Inflammatory macrophage treated with lipopolysaccharide for 1 hour (primary cell): ENCODE measurements at regions not wholly inside any gene's neighbourhood (a gene's known extent, or its start where the extent isn't known, plus 50 kb on each side); places are given as distances from the start of the nearest gene placed in this dataset.

Experiments used
- DNase-seq, 2 donors: peaks; one replicate each; pipeline ENCODE4 v3.0.0-alpha.2; 2020 to 2022

DNA sequence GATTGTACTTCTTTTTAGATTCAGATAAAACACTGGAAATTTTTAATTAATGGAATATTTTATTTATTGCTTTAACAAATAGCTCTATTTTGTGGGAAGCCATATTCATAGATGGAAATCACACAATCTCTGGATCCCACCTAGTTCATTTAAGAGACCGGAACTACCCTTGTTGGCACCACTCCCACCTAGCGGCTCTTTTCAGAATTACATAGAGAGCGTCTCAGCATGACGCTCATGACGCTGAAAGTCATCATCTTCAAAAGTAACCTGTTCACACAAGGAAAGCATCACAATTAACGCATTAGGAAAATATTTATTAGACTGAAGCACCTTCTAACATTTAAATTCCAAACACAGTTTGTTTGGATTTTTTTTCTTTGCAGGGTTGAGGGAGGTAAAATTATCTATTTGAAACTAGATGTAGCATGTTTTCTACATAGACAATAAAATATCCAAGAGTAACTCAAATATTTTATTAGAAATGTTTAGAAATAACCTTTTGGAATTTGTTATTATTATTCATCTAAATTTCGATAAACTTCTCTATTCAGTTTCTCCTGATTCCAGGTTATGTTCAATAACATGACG lies 214.9 kb upstream of the ARRDC4 start:
- peak; percentile 10 to 69 for DNase-seq

DNA sequence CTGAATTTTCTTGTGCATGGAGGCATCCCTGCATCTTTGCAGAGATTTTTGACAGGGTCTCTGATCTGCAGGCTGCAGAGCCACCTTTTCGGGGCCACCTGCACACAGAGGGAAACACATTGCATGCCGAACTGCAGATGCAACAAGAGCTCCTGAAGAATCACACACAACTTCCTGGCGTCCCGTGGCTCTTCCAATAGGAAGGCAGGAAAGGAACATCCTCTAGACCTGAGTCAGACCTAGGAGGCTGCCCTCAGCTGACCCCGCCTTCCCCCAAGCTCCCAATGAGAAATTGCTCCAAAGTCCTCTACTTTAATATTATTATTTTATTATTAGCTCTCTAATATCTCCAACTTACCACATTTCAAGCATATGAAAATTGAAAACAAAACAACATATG lies 213.2 kb upstream of the ARRDC4 start:
- DNase-seq, result no peak

DNA sequence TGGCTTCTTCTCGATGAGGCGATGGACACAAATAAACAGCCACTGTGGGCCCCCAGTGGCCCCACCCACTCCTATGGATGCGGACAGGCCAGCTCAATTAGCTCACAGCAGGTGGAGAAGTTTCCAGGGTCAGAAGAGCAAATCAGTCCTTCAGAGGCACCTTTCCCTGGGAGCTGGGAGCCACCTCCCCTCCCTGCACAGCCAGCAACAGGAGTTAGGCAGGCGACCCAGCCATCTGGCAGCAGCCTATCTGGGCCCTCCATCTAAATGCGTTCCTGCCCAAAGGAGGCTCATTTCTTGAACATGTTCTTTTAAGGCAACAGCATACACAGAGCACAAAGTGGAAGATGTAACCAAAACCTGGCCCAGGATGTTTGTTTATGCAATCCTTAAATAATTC lies 211.9 kb upstream of the ARRDC4 start:
- no peak for DNase-seq

GRCh38 chr15:97750060-97750459 lies 210.4 kb upstream of the ARRDC4 start:
- no peak for DNase-seq

DNA sequence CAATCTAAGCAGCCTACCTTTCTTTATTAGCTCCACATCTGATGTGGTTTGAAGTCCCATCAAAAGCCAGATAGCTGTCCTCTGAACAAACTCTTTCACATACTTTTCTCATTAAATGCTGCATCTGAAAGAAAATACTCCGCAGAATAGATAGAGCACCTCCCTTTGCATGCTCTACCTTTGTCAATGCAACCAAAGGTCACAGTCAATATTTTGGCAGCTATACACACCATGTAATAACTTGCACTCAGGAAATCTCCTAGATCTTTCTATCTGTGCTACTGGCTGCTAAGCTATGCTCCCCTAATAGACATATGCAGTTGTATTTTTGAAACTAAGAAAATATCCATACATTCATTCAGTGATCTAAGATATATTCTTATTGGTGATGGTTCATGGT lies 204.8 kb upstream of the ARRDC4 start:
- DNase-seq, result no peak

- peak; percentile 11 to 12 for DNase-seq
Measured at GRCh38 chr15:97759363-97759762, 201.1 kb upstream of the ARRDC4 start.

DNA sequence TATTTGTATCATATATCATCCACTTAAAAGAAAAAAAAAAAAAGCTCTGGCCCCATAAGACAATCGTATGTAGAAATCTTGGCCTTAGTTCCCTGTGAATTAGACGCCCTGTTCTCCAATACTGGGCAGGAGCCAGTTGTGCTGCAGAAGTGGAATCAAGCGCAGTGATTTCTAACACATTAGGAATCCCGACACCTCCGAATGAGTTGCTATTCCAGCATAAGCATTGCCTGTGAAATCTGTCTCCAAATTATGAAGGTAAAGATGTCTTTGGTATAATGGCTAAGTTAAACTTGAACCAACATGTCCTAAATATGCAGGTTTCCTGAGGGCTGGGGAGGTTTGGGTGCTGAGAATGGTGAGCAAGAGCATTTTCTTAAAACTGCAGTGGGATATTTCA lies 199.4 kb upstream of the ARRDC4 start:
- no peak for DNase-seq

GRCh38 chr15:97783240-97783639 lies 177.3 kb upstream of the ARRDC4 start:
- no peak for DNase-seq

DNA sequence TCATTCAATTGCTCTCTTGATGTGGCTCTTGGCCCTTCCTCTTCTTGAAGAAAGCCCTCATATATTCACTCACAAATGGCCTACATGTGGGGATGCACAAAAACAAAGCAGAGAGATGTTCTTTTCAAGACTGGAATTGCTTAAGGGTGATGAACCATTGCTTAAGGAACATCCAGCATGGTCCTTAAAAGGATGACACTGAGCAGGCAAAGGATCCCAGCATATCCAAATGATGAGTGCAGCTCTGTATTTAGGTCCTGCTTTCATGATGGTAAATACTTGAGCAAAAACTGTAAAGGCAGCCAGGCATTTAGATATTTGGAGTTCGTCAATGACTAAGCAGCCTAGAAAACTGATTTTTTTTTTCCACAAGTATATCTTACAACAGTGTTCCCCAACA lies 173.8 kb upstream of the ARRDC4 start:
- DNase-seq, result no peak

DNA sequence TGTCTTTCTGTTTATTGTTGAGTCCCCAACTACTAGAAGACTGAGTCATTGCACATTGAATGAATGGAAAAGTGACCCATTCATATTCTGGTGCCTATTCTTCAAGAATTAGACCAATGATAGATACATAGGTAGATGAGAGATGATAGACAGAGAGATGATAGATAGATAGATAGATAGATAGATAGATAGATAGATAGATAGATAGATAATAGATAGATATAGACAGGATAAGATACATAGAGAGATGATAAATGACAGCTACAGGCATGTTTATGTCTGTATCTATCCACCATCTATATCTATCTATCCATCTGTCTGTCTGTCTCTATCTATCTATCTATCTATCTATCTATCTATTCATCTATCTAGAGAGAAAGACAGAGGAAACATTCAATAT lies 170.3 kb upstream of the ARRDC4 start:
- DNase-seq, result no peak

- DNase-seq, result no peak
Measured at GRCh38 chr15:97791824-97792792, 168.4 kb upstream of the ARRDC4 start.

- no peak for DNase-seq
Measured at GRCh38 chr15:97804950-97805349, 155.6 kb upstream of the ARRDC4 start.

DNA sequence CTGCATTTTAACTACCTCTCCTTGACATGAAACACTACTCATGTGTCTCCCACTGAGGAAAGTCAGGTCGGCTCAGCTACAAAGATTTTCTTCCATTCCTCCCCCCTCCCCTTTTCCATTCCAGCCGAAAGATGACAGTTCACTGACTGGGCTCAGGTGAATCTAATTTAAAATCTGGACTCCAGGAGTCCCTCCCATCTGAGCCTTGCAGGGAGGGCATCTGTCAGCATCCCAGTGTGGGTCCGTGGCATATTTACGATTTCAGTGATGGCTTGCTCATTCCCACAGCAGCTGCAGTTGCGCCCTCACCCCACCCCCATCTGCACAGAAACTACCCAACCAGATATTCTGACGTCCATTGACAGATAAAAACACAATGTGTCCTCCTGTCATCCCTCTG lies 153.7 kb upstream of the ARRDC4 start:
- DNase-seq, result no peak

DNA sequence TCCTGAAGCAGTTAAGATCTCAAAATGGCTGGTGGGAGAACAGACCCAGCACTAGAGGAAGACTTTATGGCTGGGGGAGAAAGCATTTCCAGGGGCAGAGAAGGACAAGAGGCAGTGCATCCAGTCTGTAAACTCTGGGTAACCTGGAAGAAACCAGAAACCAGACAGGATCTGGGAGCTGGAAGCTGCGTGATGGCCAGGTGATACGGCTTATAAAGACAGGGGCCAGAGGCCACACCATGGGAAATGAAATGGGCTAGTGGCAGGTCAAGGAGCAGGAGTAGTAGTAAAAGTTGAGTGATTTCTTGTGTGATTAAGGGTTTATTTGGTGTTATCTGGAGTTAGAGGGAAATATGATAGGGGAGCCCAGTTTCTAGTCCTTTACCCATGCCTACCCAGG lies 144.7 kb upstream of the ARRDC4 start:
- DNase-seq, result no peak

DNA sequence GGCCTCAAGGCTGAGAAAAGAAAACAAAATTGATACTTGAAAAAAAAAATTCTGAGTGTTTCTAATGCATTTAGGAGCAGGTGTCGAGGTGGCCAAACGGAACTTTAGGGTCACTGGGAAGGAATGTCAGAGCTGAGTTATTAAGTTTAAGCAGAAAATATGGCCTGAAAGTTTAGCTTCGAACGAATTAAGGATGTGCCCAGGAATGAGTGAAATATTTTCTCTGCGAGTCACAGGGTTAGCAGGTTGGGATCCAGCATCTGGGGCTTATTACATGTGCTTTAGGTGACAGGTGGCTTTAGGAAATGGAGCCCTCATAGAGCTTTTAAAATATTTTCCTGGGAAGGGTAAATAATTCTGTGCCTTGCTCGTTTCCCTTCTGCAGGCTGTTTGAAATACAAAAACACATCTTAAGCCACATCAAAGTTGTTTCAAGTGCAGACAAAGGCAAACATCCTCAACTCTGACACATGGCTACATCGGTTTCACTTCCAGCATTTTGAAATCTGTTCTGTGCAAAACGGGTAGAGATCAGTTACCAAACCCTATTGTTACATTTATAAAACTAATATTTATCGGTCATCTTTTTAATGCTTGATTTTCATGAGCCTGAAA lies 143.1 kb upstream of the ARRDC4 start:
- no peak for DNase-seq

DNA sequence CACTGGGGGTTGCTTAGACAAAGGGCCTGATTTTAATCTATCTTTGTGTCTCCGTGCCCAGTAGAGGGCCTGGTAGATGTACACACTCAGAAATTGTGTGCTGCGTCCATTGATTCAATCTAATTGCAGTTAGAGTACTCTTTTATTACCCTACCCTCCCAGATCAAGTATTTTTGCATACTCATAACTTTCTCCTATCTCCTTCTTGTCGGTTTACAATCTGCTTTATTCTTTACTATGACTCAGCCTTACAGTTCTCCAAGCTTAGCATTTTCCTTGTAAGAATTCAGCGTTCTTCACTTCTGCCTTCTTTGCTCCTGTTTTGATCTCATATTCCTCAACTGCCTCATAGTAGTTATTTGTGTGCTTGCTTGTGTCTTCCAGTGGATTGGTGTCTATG lies 124.5 kb upstream of the ARRDC4 start:
- DNase-seq, result no peak

DNA sequence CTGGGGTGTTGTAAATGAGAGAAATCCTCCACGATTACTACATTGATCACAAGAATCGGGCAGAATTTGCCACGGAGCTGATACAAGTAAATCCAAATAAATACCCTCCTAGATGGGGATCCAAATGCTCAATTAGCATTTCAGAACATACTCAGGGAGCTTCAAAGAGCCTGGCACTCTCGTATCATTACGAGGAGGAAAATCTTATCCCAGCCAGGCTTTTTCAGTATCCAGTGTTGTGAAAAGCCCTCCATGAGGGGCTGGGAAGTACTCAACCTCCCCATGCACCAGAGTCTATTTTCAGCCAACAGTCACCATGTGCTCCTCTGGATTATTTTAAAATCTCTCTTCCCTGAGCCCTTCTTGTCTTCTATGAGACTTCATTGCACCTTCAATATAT lies 122.6 kb upstream of the ARRDC4 start:
- no peak for DNase-seq

DNA sequence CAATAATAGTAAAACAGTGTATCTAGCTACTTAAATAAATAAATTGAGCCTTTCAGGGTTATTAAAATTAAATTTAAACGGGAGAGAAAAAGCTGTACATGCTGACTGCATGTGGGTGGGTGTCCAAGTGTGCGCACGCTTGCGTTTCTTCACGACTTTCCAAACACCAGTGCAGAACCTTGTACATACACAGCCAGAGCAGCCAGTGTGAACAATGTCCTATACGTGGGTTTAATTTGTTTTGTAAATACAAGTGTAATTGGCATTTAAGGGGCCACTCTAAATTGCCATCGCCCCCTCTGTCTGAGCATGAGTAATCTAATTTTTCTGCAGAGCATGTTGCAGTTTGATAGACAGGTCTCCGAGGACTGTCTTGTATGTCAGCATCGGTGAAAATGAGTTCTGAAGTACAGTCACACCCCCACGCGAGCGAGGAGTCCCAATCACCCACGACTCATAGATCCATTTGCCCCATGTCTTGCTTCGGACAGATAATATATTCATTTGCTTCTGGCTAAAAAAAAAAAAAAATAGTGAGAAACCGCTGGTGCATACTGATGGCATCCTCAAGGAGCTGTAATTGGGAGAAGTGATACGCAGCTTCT lies 121.8 kb upstream of the ARRDC4 start:
- DNase-seq, result no peak

DNA sequence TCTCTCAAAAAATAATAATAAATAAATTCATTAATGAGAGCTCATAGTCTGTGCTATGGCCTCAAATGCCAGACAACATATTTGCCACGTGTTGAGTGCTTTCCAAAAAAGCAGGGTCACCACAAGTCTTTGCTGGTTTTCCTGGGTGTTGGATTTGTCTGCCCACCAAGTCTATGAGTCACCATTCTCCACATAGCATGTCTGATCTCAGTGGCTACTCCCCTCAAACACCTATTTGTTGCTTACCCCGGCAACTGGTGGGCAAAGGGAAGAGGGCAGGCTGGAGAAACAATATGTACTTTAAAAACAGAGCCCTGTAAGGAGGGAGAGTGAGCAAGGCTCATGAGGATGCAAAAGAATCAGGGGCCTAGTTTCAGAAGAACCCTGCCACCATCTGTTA lies 120.0 kb upstream of the ARRDC4 start:
- no peak for DNase-seq

DNA sequence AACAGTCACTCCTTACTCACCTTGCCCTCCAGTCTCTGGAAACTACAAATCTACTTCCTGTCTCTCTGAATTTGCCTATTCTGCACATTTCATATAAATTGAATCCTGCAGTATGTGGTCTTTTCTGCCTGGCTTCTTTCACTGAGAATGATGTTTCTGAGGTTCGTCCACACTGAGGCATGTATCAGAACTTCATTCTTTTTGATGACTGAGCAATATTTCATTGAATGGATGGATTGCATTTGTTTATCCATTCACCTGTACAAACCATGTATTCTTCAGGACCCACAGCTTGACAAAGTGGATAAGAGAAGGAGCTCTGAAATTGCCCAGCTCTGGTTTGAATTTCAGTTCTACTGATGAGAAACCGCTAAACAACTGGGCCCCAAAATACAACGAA lies 118.9 kb upstream of the ARRDC4 start:
- no peak for DNase-seq

GRCh38 chr15:97849183-97849582 lies 111.3 kb upstream of the ARRDC4 start:
- no peak for DNase-seq

GRCh38 chr15:97858296-97858695 lies 102.2 kb upstream of the ARRDC4 start:
- no peak for DNase-seq

- no peak for DNase-seq
Measured at GRCh38 chr15:97861529-97862260, 98.8 kb upstream of the ARRDC4 start.
